Sigmoid colon (tissue), 4 donors: ENCODE measurements at regions not wholly inside any gene's neighbourhood (a gene's known extent, or its start where the extent isn't known, plus 50 kb on each side); places are given as distances from the start of the nearest gene placed in this dataset.

Experiments
- CTCF ChIP-seq, 4 experiments: fragments of 450-650 bp in 3 of 4; fragments of 200-600 bp in 1 of 4; IDR thresholded peaks; one replicate each; pipeline ENCODE4 v1.5.1; 2016 to 2019; ENCODE audit warnings: antibody characterized with exemption in 4 of 4, mild to moderate bottlenecking in 3 of 4, moderate library complexity in 2 of 4
- EP300 ChIP-seq, 4 donors: sonication (generic); formaldehyde crosslinking; IDR thresholded peaks; one replicate each; pipeline ENCODE4 v1.6.1; 2017; ENCODE audit warnings: antibody characterized with exemption in 4 of 4
- POLR2A ChIP-seq, 2 donors: fragments of 450-650 bp; IDR thresholded peaks; one replicate each; pipeline ENCODE4 v1.6.1; 2016; ENCODE audit warnings: antibody characterized with exemption in 2 of 2, mild to moderate bottlenecking in 2 of 2, moderate library complexity in 2 of 2
- POLR2AphosphoS5 ChIP-seq, 4 donors: sonication (generic); formaldehyde crosslinking; IDR thresholded peaks; one replicate each; pipeline ENCODE4 v1.6.1; 2017; ENCODE audit warnings: antibody characterized with exemption in 4 of 4

- TF ChIP-seq CTCF (IDR thresholded peaks at IDR 0.05): no peak
- no peak for TF ChIP-seq POLR2A (IDR thresholded peaks at IDR 0.05)
- no peak for TF ChIP-seq EP300 (IDR thresholded peaks at IDR 0.05)
- TF ChIP-seq POLR2AphosphoS5 (IDR thresholded peaks at IDR 0.05): no peak
Measured at GRCh38 chr6:151753581-151753980, 53.9 kb upstream of the ESR1 start.
